ENCODE measurements at regions not wholly inside any gene's neighbourhood (a gene's known extent, or its start where the extent isn't known, plus 50 kb on each side); places are given as distances from the start of the nearest gene placed in this dataset.

GRCh38 chr6:21383450-21384085, 210.0 kb upstream of the SOX4 start:
- DNase-seq = no peak
- H3K36me3 ChIP-seq (replicated peaks in 1 of 2; ENCODE audit: insufficient read depth in 1 of 2, low read depth in 2 of 2) = no peaks in the 10 kb centered on the region
- H3K4me1 ChIP-seq = no peaks in the 10 kb centered on the region
- H3K27me3 ChIP-seq = no peaks in the 10 kb centered on the region
- no peak for ATAC-seq
- no peak for TF ChIP-seq CTCF (IDR thresholded peaks at IDR 0.05)
- H3K27ac ChIP-seq = no peak overlapping the region
- no peak overlapping the region for H3K4me3 ChIP-seq
- no peaks in the 10 kb centered on the region for H3K9me3 ChIP-seq
- WGBS, 2 donors = 87 to 93% methylated on average over 14 to 17 of the region's 17 CpGs
- intact Hi-C loops (cut with DNase I) = no loop called here

GRCh38 chr6:21384216-21384615, 209.3 kb upstream of the SOX4 start:
- ATAC-seq (no peak), DNase-seq (no peak)
- no peaks in the 10 kb centered on the region for H3K27me3 ChIP-seq
- intact Hi-C loops (cut with DNase I) = no loop called here
- 46 to 72% methylated on average over 8 of the region's 8 CpGs for WGBS, 2 donors
- no peaks in the 10 kb centered on the region for H3K4me1 ChIP-seq
- no peaks in the 10 kb centered on the region for H3K9me3 ChIP-seq
- H3K4me3 ChIP-seq = no peak overlapping the region
- no peak overlapping the region for H3K27ac ChIP-seq
- H3K36me3 ChIP-seq (replicated peaks in 1 of 2; ENCODE audit: insufficient read depth in 1 of 2, low read depth in 2 of 2) = no peaks in the 10 kb centered on the region
- no peak for TF ChIP-seq CTCF (IDR thresholded peaks at IDR 0.05)
- TF ChIP-seq POLR2A (IDR thresholded peaks at IDR 0.05) = no peak

- TF ChIP-seq CTCF (IDR thresholded peaks at IDR 0.05) (no peak), POLR2A (IDR thresholded peaks at IDR 0.05) (no peak)
- intact Hi-C loops (cut with DNase I) = no loop called here
- Histone ChIP-seq H3K36me3 (replicated peaks in 1 of 2; ENCODE audit: insufficient read depth in 1 of 2, low read depth in 2 of 2) (no peaks in the 10 kb centered on the region), H3K27me3 (no peaks in the 10 kb centered on the region), H3K4me3 (no peak overlapping the region), H3K9me3 (no peaks in the 10 kb centered on the region), H3K27ac (no peak overlapping the region), H3K4me1 (no peaks in the 10 kb centered on the region)
- WGBS, 2 donors = 88 to 94% methylated on average over 2 of the region's 2 CpGs
- no peak for ATAC-seq
- DNase-seq = no peak
Observed at GRCh38 chr6:21386744-21387143, 206.8 kb upstream of the SOX4 start.

GRCh38 chr6:21390532-21391213, 202.9 kb upstream of the SOX4 start:
- H3K36me3 ChIP-seq (replicated peaks in 1 of 2; ENCODE audit: insufficient read depth in 1 of 2, low read depth in 2 of 2) = no peaks in the 10 kb centered on the region
- H3K4me3 ChIP-seq = no peak overlapping the region
- intact Hi-C loops (cut with DNase I) = no loop called here
- no peaks in the 10 kb centered on the region for H3K4me1 ChIP-seq
- WGBS, 2 donors = 78 to 82% methylated on average over 5 of the region's 5 CpGs
- DNase-seq = no peak
- no peaks in the 10 kb centered on the region for H3K27me3 ChIP-seq
- H3K9me3 ChIP-seq = no peaks in the 10 kb centered on the region
- no peak for ATAC-seq
- no peak overlapping the region for H3K27ac ChIP-seq
- TF ChIP-seq CTCF (IDR thresholded peaks at IDR 0.05) (no peak), POLR2A (IDR thresholded peaks at IDR 0.05) (no peak)

GRCh38 chr6:21392177-21392576, 201.4 kb upstream of the SOX4 start:
- no peak for DNase-seq
- H3K4me1 ChIP-seq = no peaks in the 10 kb centered on the region
- intact Hi-C loops (cut with DNase I) = no loop called here
- H3K36me3 ChIP-seq (replicated peaks in 1 of 2; ENCODE audit: insufficient read depth in 1 of 2, low read depth in 2 of 2) = no peaks in the 10 kb centered on the region
- no peaks in the 10 kb centered on the region for H3K9me3 ChIP-seq
- TF ChIP-seq POLR2A (IDR thresholded peaks at IDR 0.05) (no peak), CTCF (IDR thresholded peaks at IDR 0.05) (no peak)
- H3K27me3 ChIP-seq = no peaks in the 10 kb centered on the region
- no peak overlapping the region for H3K4me3 ChIP-seq
- 91 to 93% methylated on average over 2 of the region's 2 CpGs for WGBS, 2 donors
- no peak for ATAC-seq
- H3K27ac ChIP-seq = no peak overlapping the region

Data from body of pancreas (tissue), 4 donors.